Loucy (cell line): ENCODE measurements at regions not wholly inside any gene's neighbourhood (a gene's known extent, or its start where the extent isn't known, plus 50 kb on each side); places are given as distances from the start of the nearest gene placed in this dataset.

ENCODE experiments used
- H2AFZ ChIP-seq: fragments of 200-600 bp; sonication (generic); 2 replicates; pipeline ENCODE4 v1.6.0; 2016; ENCODE audit warnings: antibody characterized with exemption, mild to moderate bottlenecking, low read length, moderate library complexity
- H3F3A ChIP-seq: fragments of 200-600 bp; 2 replicates; pipeline ENCODE4 v1.6.0; 2016; ENCODE audit warnings: antibody characterized with exemption, low read depth, mild to moderate bottlenecking
- H3K27me3 ChIP-seq: fragments of 200-600 bp; sonication (generic); 2 replicates; pipeline ENCODE4 v1.6.1; 2014; ENCODE audit warnings: low read length, mild to moderate bottlenecking; ENCODE audit not compliant: insufficient read depth, poor library complexity, severe bottlenecking
- H3K36me3 ChIP-seq: fragments of 200-600 bp; sonication (generic); 2 replicates; pipeline ENCODE4 v1.6.1; 2016; ENCODE audit warnings: low read length; ENCODE audit not compliant: insufficient read depth
- H3K4me1 ChIP-seq: fragments of 200-600 bp; sonication (generic); 2 replicates; pipeline ENCODE4 v1.5.1; 2014; ENCODE audit warnings: low read length, mild to moderate bottlenecking; ENCODE audit not compliant: insufficient read depth, poor library complexity, severe bottlenecking
- H3K4me2 ChIP-seq: fragments of 200-600 bp; sonication (generic); 2 replicates; pipeline ENCODE4 v1.6.0; 2014; ENCODE audit warnings: antibody characterized with exemption, low read length, low read depth, mild to moderate bottlenecking; ENCODE audit not compliant: poor library complexity, severe bottlenecking
- H3K4me3 ChIP-seq: fragments of 200-600 bp; sonication (generic); 2 replicates; pipeline ENCODE4 v1.5.1; 2014; ENCODE audit warnings: low read length, mild to moderate bottlenecking, mixed read lengths; ENCODE audit not compliant: poor library complexity, severe bottlenecking
- H3K79me2 ChIP-seq: fragments of 200-600 bp; sonication (generic); 2 replicates; pipeline ENCODE4 v1.6.1; 2014; ENCODE audit warnings: low read length; ENCODE audit not compliant: insufficient read depth
- H3K9ac ChIP-seq: fragments of 200-600 bp; sonication (generic); 2 replicates; pipeline ENCODE4 v1.6.0; 2014; ENCODE audit warnings: mild to moderate bottlenecking, low read depth, low read length, moderate library complexity; ENCODE audit not compliant: poor library complexity, severe bottlenecking
- H3K9me2 ChIP-seq: fragments of 200-600 bp; sonication (generic); replicated peaks from 2 replicates; pipeline ENCODE4 v1.6.1; 2016; ENCODE audit warnings: low read depth, low read length, mixed read lengths
- H3K9me3 ChIP-seq: fragments of 200-600 bp; sonication (generic); 2 replicates; pipeline ENCODE4 v1.6.1; 2014; ENCODE audit warnings: mild to moderate bottlenecking, antibody characterized with exemption, low read length, low read depth; ENCODE audit not compliant: insufficient read depth
- H4K20me1 ChIP-seq: fragments of 200-600 bp; sonication (generic); 2 replicates; pipeline ENCODE4 v1.6.0; 2014; ENCODE audit warnings: antibody characterized with exemption, low read length, mild to moderate bottlenecking; ENCODE audit not compliant: insufficient read depth, poor library complexity, severe bottlenecking
- CTCF ChIP-seq: fragments of 200-600 bp; sonication (generic); conservative IDR thresholded peaks from 2 replicates; pipeline ENCODE4 v1.5.1; 2014; ENCODE audit warnings: mild to moderate bottlenecking, antibody characterized with exemption, low read length
- EZH2phosphoT487 ChIP-seq: fragments of 200-600 bp; IDR thresholded peaks from 2 replicates; pipeline ENCODE4 v1.6.1; 2018; ENCODE audit warnings: antibody characterized with exemption, mild to moderate bottlenecking, moderate library complexity, borderline replicate concordance

GRCh38 chr2:66865161-66865560 lies 430.2 kb downstream of the MEIS1 start:
- no peaks in the 10 kb centered on the region for H3K9me2 ChIP-seq
- H3K79me2 ChIP-seq, result no peaks in the 10 kb centered on the region
- H3K27me3 ChIP-seq, result no peaks in the 10 kb centered on the region
- H3K36me3 ChIP-seq, result no peaks in the 10 kb centered on the region
- no peaks in the 10 kb centered on the region for H3K4me1 ChIP-seq
- no peak overlapping the region for H3K9ac ChIP-seq
- H3F3A ChIP-seq, result no peaks in the 10 kb centered on the region
- H3K4me2 ChIP-seq, result no peak overlapping the region
- H4K20me1 ChIP-seq, result no peaks in the 10 kb centered on the region
- H3K9me3 ChIP-seq, result no peaks in the 10 kb centered on the region
- H3K4me3 ChIP-seq, result no peak overlapping the region
- H2AFZ ChIP-seq, result no peak overlapping the region
- TF ChIP-seq CTCF (no peak), EZH2phosphoT487 (no peak)

GRCh38 chr2:66866331-66867062 lies 431.6 kb downstream of the MEIS1 start:
- no peaks in the 10 kb centered on the region for H3K9me3 ChIP-seq
- H3F3A ChIP-seq, result no peaks in the 10 kb centered on the region
- no peaks in the 10 kb centered on the region for H3K36me3 ChIP-seq
- no peak overlapping the region for H3K9ac ChIP-seq
- no peak overlapping the region for H3K4me2 ChIP-seq
- H2AFZ ChIP-seq, result no peak overlapping the region
- no peaks in the 10 kb centered on the region for H3K79me2 ChIP-seq
- H3K27me3 ChIP-seq, result no peaks in the 10 kb centered on the region
- H3K9me2 ChIP-seq, result no peaks in the 10 kb centered on the region
- H3K4me1 ChIP-seq, result no peaks in the 10 kb centered on the region
- no peak overlapping the region for H3K4me3 ChIP-seq
- H4K20me1 ChIP-seq, result no peaks in the 10 kb centered on the region
- TF ChIP-seq CTCF (no peak), EZH2phosphoT487 (no peak)

GRCh38 chr2:66867063-66867441 lies 432.1 kb downstream of the MEIS1 start:
- H2AFZ ChIP-seq, result no peak overlapping the region
- no peaks in the 10 kb centered on the region for H3F3A ChIP-seq
- H3K4me1 ChIP-seq, result no peaks in the 10 kb centered on the region
- H3K9me2 ChIP-seq, result no peaks in the 10 kb centered on the region
- no peaks in the 10 kb centered on the region for H3K79me2 ChIP-seq
- H3K36me3 ChIP-seq, result no peaks in the 10 kb centered on the region
- no peak for TF ChIP-seq EZH2phosphoT487
- H3K9me3 ChIP-seq, result no peaks in the 10 kb centered on the region
- no peak overlapping the region for H3K4me3 ChIP-seq
- no peak overlapping the region for H3K9ac ChIP-seq
- no peak overlapping the region for H3K4me2 ChIP-seq
- no peaks in the 10 kb centered on the region for H3K27me3 ChIP-seq
- no peaks in the 10 kb centered on the region for H4K20me1 ChIP-seq

GRCh38 chr2:66869076-66869475 lies 434.2 kb downstream of the MEIS1 start:
- no peaks in the 10 kb centered on the region for H4K20me1 ChIP-seq
- no peak overlapping the region for H3K4me3 ChIP-seq
- H3K36me3 ChIP-seq, result no peaks in the 10 kb centered on the region
- no peak overlapping the region for H2AFZ ChIP-seq
- no peaks in the 10 kb centered on the region for H3K79me2 ChIP-seq
- no peak overlapping the region for H3K9ac ChIP-seq
- no peak for TF ChIP-seq CTCF
- TF ChIP-seq EZH2phosphoT487, result no peak
- H3K4me1 ChIP-seq, result no peaks in the 10 kb centered on the region
- no peak overlapping the region for H3K4me2 ChIP-seq
- H3F3A ChIP-seq, result no peaks in the 10 kb centered on the region
- no peaks in the 10 kb centered on the region for H3K9me2 ChIP-seq
- H3K9me3 ChIP-seq, result no peaks in the 10 kb centered on the region
- no peaks in the 10 kb centered on the region for H3K27me3 ChIP-seq
